OCI-LY1 (cell line): ENCODE measurements at regions not wholly inside any gene's neighbourhood (a gene's known extent, or its start where the extent isn't known, plus 50 kb on each side); places are given as distances from the start of the nearest gene placed in this dataset.

Experiments used
- H2AFZ ChIP-seq: fragments of 200-600 bp; sonication (generic), shearing (Covaris generic); 2 replicates; pipeline ENCODE4 v1.6.0; 2014; ENCODE audit warnings: antibody characterized with exemption, mild to moderate bottlenecking, low read length
- H3F3A ChIP-seq: fragments of 200-600 bp; sonication (generic), shearing (Covaris generic); 2 replicates; pipeline ENCODE4 v1.6.0; 2014; ENCODE audit warnings: mild to moderate bottlenecking, antibody characterized with exemption, low read length, moderate library complexity; ENCODE audit not compliant: insufficient read depth
- H3K27ac ChIP-seq: fragments of 200-600 bp; sonication (generic); 2 replicates; pipeline ENCODE4 v1.5.1; 2014; ENCODE audit warnings: low read length, mixed run types, mild to moderate bottlenecking, low read depth; ENCODE audit not compliant: poor library complexity, severe bottlenecking
- H3K27me3 ChIP-seq: fragments of 200-600 bp; sonication (generic); 2 replicates; pipeline ENCODE4 v1.6.0; 2014; ENCODE audit warnings: antibody characterized with exemption, mild to moderate bottlenecking, low read length, moderate library complexity; ENCODE audit not compliant: insufficient read depth
- H3K36me3 ChIP-seq: fragments of 200-600 bp; sonication (generic); 2 replicates; pipeline ENCODE4 v1.6.1; 2014; ENCODE audit warnings: mild to moderate bottlenecking, antibody characterized with exemption, low read length, moderate library complexity, mixed read lengths; ENCODE audit not compliant: insufficient read depth
- H3K4me1 ChIP-seq: fragments of 200-600 bp; sonication (generic); 2 replicates; pipeline ENCODE4 v1.5.1; 2014; ENCODE audit warnings: mild to moderate bottlenecking, low read length, moderate library complexity; ENCODE audit not compliant: insufficient read depth, severe bottlenecking
- H3K4me2 ChIP-seq: fragments of 200-600 bp; sonication (generic), shearing (Covaris generic); 2 replicates; pipeline ENCODE4 v1.6.1; 2014; ENCODE audit warnings: low read length
- H3K4me3 ChIP-seq: fragments of 200-600 bp; sonication (generic); 2 replicates; pipeline ENCODE4 v1.5.1; 2014; ENCODE audit warnings: low read length, low read depth, mild to moderate bottlenecking, mixed read lengths; ENCODE audit not compliant: poor library complexity, severe bottlenecking
- H3K79me2 ChIP-seq: fragments of 200-600 bp; shearing (Covaris generic); 2 replicates; pipeline ENCODE4 v1.6.1; 2016; ENCODE audit warnings: mixed run types, low read length, mixed read lengths; ENCODE audit not compliant: insufficient read depth
- H3K9ac ChIP-seq: fragments of 200-600 bp; sonication (generic), shearing (Covaris generic); 2 replicates; pipeline ENCODE4 v1.6.1; 2014; ENCODE audit warnings: mild to moderate bottlenecking, low read length, mixed read lengths
- H3K9me2 ChIP-seq: fragments of 200-600 bp; sonication (generic), shearing (Covaris generic); 2 replicates; pipeline ENCODE4 v1.6.1; 2014; ENCODE audit warnings: low read depth, mild to moderate bottlenecking, low read length, mixed read lengths
- H3K9me3 ChIP-seq: fragments of 200-600 bp; shearing (Covaris generic); 2 replicates; pipeline ENCODE4 v1.6.1; 2014; ENCODE audit warnings: low read length, mixed read lengths
- H4K20me1 ChIP-seq: fragments of 200-600 bp; sonication (generic), shearing (Covaris generic); 2 replicates; pipeline ENCODE4 v1.6.0; 2016; ENCODE audit warnings: mild to moderate bottlenecking, low read length; ENCODE audit not compliant: insufficient read depth
- EZH2 ChIP-seq: fragments of 200-600 bp; sonication (generic), shearing (Covaris generic); IDR thresholded peaks from 2 replicates; pipeline ENCODE4 v1.8.0; 2017; ENCODE audit warnings: borderline replicate concordance, mixed run types, mild to moderate bottlenecking, antibody characterized with exemption, low read length, moderate library complexity, mixed read lengths
- TF ChIP-seq, protein P1 (sequence below): fragments of 200-600 bp; sonication (generic), shearing (Covaris generic); IDR thresholded peaks from 2 replicates; pipeline ENCODE4 v1.5.1; 2017; ENCODE audit warnings: mild to moderate bottlenecking, antibody characterized with exemption, low read length, moderate library complexity, mixed read lengths

DNA sequence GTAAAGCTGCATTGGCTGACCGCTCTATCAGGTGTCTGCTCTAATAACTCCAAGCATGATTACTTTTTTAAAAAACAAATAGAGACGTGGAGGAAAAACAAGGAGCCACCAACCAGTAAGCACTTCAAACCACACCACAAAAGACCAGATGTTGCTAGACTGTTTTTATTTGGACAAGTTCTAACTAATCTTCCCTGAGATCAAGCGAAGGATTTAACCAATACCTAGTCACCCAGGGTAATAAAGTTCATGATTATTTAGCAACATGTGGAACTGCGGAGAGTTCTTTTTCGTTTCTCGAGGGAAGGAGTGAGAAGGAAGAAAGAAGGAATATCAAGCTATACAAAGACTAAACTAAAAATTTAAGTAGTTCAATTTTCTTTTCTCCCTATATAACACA is 288.1 kb downstream of the DUSP6 start:
- Histone ChIP-seq H3K27ac (no peak overlapping the region), H4K20me1 (no peaks in the 10 kb centered on the region), H3K36me3 (no peaks in the 10 kb centered on the region), H3F3A (no peaks in the 10 kb centered on the region), H2AFZ (no peak overlapping the region), H3K27me3 (no peaks in the 10 kb centered on the region), H3K4me1 (no peaks in the 10 kb centered on the region), H3K79me2 (no peaks in the 10 kb centered on the region), H3K9ac (no peak overlapping the region), H3K9me2 (no peaks in the 10 kb centered on the region), H3K4me2 (no peak overlapping the region), H3K9me3 (no peaks in the 10 kb centered on the region), H3K4me3 (no peak overlapping the region)
- TF ChIP-seq EZH2, result no peak
- TF ChIP-seq, protein P1, sequence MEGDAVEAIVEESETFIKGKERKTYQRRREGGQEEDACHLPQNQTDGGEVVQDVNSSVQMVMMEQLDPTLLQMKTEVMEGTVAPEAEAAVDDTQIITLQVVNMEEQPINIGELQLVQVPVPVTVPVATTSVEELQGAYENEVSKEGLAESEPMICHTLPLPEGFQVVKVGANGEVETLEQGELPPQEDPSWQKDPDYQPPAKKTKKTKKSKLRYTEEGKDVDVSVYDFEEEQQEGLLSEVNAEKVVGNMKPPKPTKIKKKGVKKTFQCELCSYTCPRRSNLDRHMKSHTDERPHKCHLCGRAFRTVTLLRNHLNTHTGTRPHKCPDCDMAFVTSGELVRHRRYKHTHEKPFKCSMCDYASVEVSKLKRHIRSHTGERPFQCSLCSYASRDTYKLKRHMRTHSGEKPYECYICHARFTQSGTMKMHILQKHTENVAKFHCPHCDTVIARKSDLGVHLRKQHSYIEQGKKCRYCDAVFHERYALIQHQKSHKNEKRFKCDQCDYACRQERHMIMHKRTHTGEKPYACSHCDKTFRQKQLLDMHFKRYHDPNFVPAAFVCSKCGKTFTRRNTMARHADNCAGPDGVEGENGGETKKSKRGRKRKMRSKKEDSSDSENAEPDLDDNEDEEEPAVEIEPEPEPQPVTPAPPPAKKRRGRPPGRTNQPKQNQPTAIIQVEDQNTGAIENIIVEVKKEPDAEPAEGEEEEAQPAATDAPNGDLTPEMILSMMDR, result no peak

DNA sequence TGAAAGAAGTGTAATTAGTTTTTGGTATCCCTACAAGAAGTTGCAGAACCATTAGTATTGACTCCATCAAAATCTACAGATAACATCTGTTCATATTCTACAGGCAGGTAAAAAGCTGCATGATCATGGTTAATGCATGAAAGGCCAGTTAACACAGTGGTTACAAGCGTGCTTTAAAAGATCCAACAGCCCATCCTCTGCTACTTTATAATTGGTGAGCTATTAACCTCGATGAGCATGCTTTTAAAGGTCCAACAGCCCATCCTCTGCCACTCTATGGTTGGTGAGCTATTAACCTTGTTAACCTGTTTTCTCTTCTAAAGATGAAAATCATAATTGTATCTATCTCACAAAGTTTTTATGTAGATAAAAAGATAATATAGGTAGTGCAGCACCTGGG is 289.3 kb downstream of the DUSP6 start:
- no peak overlapping the region for H3K4me2 ChIP-seq
- H3K79me2 ChIP-seq, result no peaks in the 10 kb centered on the region
- H4K20me1 ChIP-seq, result no peaks in the 10 kb centered on the region
- no peaks in the 10 kb centered on the region for H3K27me3 ChIP-seq
- H3K27ac ChIP-seq, result no peak overlapping the region
- H2AFZ ChIP-seq, result no peak overlapping the region
- no peak overlapping the region for H3K9ac ChIP-seq
- H3K36me3 ChIP-seq, result no peaks in the 10 kb centered on the region
- H3K4me1 ChIP-seq, result no peaks in the 10 kb centered on the region
- no peaks in the 10 kb centered on the region for H3F3A ChIP-seq
- no peaks in the 10 kb centered on the region for H3K9me3 ChIP-seq
- H3K9me2 ChIP-seq, result no peaks in the 10 kb centered on the region
- TF ChIP-seq, protein P1, result no peak
- no peak for TF ChIP-seq EZH2
- H3K4me3 ChIP-seq, result no peak overlapping the region

DNA sequence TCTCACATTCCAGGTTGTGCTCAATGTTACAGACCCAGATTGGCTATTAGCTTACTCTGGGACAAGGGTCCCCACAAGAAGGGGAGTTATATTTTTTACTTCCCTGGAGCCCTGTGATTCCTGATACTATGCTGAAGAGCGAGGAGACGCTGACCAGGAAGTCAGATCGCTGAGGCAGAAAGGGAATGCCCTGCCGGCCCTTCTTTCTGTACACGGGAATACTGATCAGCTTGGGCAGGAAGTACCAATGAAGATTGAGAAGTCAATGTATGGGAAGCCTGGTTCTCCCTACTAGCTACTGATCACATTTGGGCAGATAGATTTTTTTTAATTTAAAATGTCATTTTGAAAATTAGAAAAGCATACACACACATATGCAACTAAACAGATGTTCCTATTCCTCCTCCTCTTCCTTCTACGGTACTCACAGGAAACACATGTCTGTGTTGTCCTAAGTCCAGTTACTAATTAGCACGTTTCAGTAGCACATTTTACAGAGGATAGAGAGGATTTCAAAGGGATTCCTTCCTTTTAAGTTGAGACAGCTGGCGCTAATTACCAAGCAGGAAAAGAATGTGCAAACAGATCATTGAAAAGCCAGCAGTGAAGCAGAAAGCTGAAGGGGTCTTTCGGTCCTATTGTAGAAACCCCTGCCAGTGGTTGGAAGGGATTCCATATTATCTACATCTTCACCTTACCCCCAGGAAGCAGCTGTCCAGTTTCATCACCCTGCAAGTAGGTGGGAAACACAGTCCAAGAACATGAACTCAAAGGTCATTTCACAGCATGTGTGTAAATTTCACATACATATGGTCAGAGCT is 292.4 kb downstream of the DUSP6 start:
- no peaks in the 10 kb centered on the region for H3K36me3 ChIP-seq
- H3K4me1 ChIP-seq, result no peaks in the 10 kb centered on the region
- TF ChIP-seq, protein P1, result no peak
- TF ChIP-seq EZH2, result no peak
- H3K27me3 ChIP-seq, result no peaks in the 10 kb centered on the region
- no peak overlapping the region for H3K4me2 ChIP-seq
- no peaks in the 10 kb centered on the region for H3K9me3 ChIP-seq
- no peak overlapping the region for H2AFZ ChIP-seq
- H3K9me2 ChIP-seq, result no peaks in the 10 kb centered on the region
- no peaks in the 10 kb centered on the region for H4K20me1 ChIP-seq
- no peaks in the 10 kb centered on the region for H3F3A ChIP-seq
- H3K27ac ChIP-seq, result no peak overlapping the region
- no peaks in the 10 kb centered on the region for H3K79me2 ChIP-seq
- H3K4me3 ChIP-seq, result no peak overlapping the region
- no peak overlapping the region for H3K9ac ChIP-seq
